ENCODE measurements at regions not wholly inside any gene's neighbourhood (a gene's known extent, or its start where the extent isn't known, plus 50 kb on each side); places are given as distances from the start of the nearest gene placed in this dataset.

DNA sequence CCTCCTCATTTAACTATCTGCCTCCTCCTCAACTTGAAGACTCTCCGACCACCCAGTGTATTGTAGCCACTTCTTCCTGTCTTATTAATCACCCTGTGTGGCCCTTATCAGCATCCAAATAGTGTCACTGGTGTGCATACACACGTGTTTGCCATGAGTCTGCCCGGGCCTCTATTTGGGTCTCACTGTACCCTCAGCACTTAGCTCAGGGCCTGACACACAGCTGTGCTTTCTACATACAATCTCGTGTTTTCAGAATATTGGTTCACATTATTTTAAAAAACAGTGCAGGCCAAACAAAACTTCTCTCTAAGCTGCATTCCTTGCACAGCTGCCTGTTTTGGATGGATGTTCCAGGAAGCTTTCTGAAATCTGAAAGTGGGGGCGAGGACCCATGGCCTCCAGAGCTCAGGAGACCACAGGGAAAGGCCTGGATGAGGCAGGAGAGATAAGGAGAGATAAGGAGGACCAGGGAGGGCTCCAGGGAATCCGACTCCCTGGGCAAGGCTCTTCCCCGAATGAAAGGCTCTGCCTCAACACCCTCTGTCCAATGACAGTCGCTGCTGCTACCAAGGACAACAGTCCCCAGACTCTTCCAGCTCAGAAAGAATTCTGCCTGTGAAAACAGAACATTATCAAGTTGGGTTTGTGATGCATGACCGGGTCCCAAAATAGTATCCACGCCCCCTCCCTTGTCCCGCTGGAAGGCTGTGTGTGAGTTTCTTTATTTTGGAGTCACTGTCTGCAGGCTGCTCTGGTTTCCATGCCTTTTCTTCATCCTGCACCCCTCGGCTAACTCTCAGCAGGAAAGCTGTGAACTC, 255.6 kb downstream of the NSG2 start:
- H3K27me3 ChIP-seq = peaks cover 50% of the 10 kb centered on the region
- H3K27ac ChIP-seq = no peak overlapping the region
- no peaks in the 10 kb centered on the region for H3K36me3 ChIP-seq
- no peak for ATAC-seq
- TF ChIP-seq POLR2AphosphoS5 (IDR thresholded peaks at IDR 0.05) = no peak
- TF ChIP-seq CTCF (IDR thresholded peaks at IDR 0.05) = no peak
- TF ChIP-seq POLR2A (IDR thresholded peaks at IDR 0.05) = no peak
- TF ChIP-seq EP300 (IDR thresholded peaks at IDR 0.05) = no peak
- no peak overlapping the region for H3K4me3 ChIP-seq
- 6 to 16% methylated on average over 5 to 8 of the region's 12 CpGs for WGBS, 2 donors (ENCODE audit: low coverage in 1 of 2)
- H3K4me1 ChIP-seq = no peaks in the 10 kb centered on the region
- peaks cover 0 to 10% (median 0%) of the 10 kb centered on the region in 3 donors for H3K9me3 ChIP-seq

DNA sequence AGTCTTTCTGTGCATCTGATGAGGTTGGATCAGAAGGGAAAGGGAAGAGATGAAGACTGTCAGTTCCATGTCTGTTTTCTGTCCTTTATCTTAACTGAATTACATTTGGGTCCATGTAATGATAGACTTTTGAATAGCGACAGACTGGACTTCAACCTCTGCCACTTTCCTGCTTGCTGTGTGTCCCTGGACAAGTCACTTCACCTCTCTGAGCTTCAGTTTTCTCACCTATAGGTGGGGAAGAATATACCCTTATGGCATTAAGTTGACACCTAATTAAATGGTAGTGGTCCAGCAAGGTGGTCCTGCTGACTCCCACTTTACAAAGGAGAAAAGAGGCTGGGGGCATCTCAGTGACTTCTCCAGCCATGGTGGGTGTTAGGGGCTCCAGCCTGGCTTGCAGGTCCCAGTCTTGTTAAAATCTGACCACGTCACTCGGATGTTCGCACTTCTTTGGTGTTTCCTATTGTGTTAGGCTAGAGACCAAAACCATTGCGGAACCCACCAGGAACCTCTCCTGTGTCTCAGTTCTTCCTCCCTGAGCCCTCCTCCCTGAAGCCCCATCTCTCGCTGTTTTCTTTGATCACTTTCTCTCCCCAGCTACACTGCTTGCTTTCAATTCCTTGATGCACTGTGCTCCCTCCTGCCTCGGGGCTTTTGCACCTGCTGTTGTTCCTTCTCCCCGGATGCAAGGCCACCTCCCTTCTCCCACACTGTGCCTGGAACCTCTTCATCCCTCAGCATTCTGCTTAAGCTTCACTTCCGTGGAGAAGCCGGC, 256.5 kb downstream of the NSG2 start:
- Histone ChIP-seq H3K36me3 (no peaks in the 10 kb centered on the region), H3K9me3 (peaks cover 0 to 8% (median 0%) of the 10 kb centered on the region in 3 donors), H3K27ac (no peak overlapping the region), H3K27me3 (peaks cover 56% of the 10 kb centered on the region), H3K4me1 (no peaks in the 10 kb centered on the region), H3K4me3 (no peak overlapping the region)
- TF ChIP-seq CTCF (IDR thresholded peaks at IDR 0.05) = no peak
- TF ChIP-seq POLR2AphosphoS5 (IDR thresholded peaks at IDR 0.05) = no peak
- no peak for TF ChIP-seq POLR2A (IDR thresholded peaks at IDR 0.05)
- TF ChIP-seq EP300 (IDR thresholded peaks at IDR 0.05) = no peak
- no peak for ATAC-seq
- 81 to 87% methylated on average over 7 to 9 of the region's 10 CpGs for WGBS, 2 donors (ENCODE audit: low coverage in 1 of 2)

DNA sequence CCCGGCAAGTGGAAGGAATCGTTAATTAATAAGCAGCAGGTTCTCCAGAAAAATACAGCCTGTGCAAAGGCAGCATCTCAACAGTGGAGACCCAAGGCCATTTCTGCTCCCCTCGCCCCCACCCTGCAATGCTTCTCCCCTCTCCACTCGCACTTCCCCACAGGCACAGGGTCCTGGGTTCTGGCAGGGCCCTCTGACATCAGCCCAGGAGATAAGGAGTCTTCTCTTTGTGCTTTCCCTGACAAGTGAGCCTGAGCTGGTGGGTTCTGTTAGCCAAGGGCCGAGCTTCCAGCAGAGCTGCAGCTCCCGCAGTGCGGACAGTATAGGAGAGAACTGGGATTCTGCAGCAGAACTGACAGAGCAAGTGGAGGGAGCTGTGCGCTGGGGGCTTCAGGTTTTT, 257.5 kb downstream of the NSG2 start:
- no peaks in the 10 kb centered on the region for H3K9me3 ChIP-seq
- no peaks in the 10 kb centered on the region for H3K36me3 ChIP-seq
- ATAC-seq = no peak

GRCh38 chr5:174303437-174304045, 258.0 kb downstream of the NSG2 start:
- Histone ChIP-seq H3K9me3 (no peaks in the 10 kb centered on the region), H3K4me1 (no peaks in the 10 kb centered on the region), H3K27ac (no peak overlapping the region), H3K27me3 (peaks cover 64% of the 10 kb centered on the region), H3K4me3 (no peak overlapping the region), H3K36me3 (no peaks in the 10 kb centered on the region)
- 20 to 59% methylated on average over 1 to 4 of the region's 10 CpGs for WGBS, 2 donors (ENCODE audit: low coverage in 1 of 2)
- ATAC-seq = no peak
- no peak for TF ChIP-seq POLR2A (IDR thresholded peaks at IDR 0.05)
- no peak for TF ChIP-seq POLR2AphosphoS5 (IDR thresholded peaks at IDR 0.05)
- no peak for TF ChIP-seq EP300 (IDR thresholded peaks at IDR 0.05)
- TF ChIP-seq CTCF (IDR thresholded peaks at IDR 0.05) = no peak

More for the DNA sequence above, 257.5 kb downstream of the NSG2 start:
- H3K4me3 ChIP-seq = no peak overlapping the region
- H3K27me3 ChIP-seq = peaks cover 63% of the 10 kb centered on the region
- H3K27ac ChIP-seq = no peak overlapping the region
- no peaks in the 10 kb centered on the region for H3K4me1 ChIP-seq
- TF ChIP-seq EP300 (IDR thresholded peaks at IDR 0.05) = no peak
- TF ChIP-seq POLR2AphosphoS5 (IDR thresholded peaks at IDR 0.05) = no peak
- TF ChIP-seq POLR2A (IDR thresholded peaks at IDR 0.05) = no peak
- no peak for TF ChIP-seq CTCF (IDR thresholded peaks at IDR 0.05)
- 83 to 100% methylated on average over 2 of the region's 8 CpGs for WGBS, 2 donors (ENCODE audit: low coverage in 1 of 2)

All from gastroesophageal sphincter (tissue), 4 donors.